Omental fat pad (tissue), 3 donors: ENCODE measurements at regions not wholly inside any gene's neighbourhood (a gene's known extent, or its start where the extent isn't known, plus 50 kb on each side); places are given as distances from the start of the nearest gene placed in this dataset.

Experiments used
- ATAC-seq: fragments of 150-250 bp; one replicate; pipeline ENCODE4 v1.9.1; 2016; ENCODE audit warnings: mild to moderate bottlenecking, moderate library complexity; ENCODE audit not compliant: low FRiP score
- DNase-seq: peaks from one replicate; pipeline ENCODE4 v3.0.0-alpha.2; 2019; ENCODE audit warnings: low spot score
- TF ChIP-seq, protein P1 (sequence below), 3 donors: fragments of 450-650 bp; IDR thresholded peaks; one replicate each; pipeline ENCODE4 v1.5.1; 2016 to 2017; ENCODE audit warnings: antibody characterized with exemption in 3 of 3, mild to moderate bottlenecking in 3 of 3, moderate library complexity in 2 of 3

DNA sequence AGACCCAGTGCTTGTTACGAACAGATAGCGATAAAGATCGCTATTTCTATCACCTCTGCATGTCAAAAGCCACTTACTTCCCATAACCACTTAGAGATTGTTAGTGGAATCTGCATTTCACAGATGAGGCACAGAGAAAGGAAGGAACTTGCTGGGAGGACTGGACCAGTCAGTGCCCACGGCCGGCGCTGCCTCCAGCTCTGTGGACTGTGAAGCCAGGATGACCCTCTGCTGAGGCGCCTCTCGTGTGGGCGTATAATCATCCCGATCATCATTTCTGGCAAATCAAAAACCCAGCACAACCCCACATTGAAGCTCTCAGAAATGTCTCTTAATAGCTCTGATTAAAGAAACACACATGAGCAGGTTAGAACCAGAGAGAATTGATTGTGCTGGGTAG, 61.5 kb upstream of the ADRA2C start:
- TF ChIP-seq, protein P1, sequence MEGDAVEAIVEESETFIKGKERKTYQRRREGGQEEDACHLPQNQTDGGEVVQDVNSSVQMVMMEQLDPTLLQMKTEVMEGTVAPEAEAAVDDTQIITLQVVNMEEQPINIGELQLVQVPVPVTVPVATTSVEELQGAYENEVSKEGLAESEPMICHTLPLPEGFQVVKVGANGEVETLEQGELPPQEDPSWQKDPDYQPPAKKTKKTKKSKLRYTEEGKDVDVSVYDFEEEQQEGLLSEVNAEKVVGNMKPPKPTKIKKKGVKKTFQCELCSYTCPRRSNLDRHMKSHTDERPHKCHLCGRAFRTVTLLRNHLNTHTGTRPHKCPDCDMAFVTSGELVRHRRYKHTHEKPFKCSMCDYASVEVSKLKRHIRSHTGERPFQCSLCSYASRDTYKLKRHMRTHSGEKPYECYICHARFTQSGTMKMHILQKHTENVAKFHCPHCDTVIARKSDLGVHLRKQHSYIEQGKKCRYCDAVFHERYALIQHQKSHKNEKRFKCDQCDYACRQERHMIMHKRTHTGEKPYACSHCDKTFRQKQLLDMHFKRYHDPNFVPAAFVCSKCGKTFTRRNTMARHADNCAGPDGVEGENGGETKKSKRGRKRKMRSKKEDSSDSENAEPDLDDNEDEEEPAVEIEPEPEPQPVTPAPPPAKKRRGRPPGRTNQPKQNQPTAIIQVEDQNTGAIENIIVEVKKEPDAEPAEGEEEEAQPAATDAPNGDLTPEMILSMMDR (IDR thresholded peaks at IDR 0.05), result no peak
- ATAC-seq (no peak), DNase-seq (no peak)

DNA sequence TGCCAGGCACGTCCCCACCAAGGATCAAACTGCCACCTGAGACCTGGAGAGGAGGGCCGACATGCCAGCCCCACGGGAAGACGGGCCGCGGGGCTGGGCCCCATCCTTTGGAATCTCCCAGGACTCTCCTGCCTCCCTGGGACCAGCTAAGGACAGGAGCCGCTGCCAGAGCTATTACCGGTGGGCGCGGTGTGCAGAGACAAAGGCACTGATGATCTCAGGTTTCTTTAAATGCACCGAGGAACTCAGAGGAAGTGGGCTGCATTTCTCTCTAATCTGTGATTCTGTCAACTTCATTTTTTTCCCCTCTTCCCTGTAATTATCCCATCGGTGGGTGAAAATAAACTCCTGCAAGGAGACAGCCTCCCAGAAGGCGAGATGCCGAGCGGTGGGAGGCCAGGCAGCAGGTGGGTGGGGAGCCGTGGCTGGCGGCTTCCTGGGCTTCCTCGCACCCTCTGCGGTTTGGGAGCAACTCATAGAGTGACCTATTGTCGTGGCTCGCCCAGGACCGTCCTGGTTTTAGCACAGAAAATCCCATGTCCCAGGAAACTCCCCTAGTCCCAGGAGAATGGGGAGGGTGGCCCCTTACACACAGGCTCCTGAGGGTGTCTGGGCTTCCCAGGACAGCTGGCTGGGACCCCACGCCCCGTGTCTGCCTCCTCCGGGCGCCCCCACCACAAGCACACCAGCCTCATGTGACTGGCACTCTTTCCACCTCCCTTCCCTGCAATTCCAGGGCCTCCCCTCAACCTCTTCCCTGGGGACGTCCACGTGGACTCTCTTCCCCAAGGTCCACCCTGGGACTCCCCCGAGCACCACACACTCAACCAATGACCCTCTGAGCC, 62.3 kb upstream of the ADRA2C start:
- TF ChIP-seq, protein P1 (IDR thresholded peaks at IDR 0.05), result no peak
- ATAC-seq (no peak), DNase-seq (no peak)

DNA sequence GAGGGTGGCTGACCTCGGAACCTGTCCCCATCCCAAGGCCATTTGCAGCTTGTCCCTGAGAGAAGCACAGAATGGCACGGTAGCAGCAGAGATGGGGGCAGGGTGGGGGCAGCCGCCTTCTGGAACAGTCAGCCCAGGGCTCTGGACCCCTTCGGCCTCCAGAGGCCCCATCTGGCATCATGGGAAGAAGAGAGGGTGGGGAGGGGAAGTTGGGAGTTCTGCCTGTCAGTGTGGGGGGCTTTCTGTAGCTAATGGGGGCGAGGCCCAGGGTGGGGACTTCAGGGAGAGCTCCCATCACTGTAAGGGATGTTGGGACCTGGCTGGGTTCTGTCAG, 62.9 kb upstream of the ADRA2C start:
- DNase-seq, result no peak
- ATAC-seq, result no peak
- TF ChIP-seq, protein P1 (IDR thresholded peaks at IDR 0.05), result no peak

DNA sequence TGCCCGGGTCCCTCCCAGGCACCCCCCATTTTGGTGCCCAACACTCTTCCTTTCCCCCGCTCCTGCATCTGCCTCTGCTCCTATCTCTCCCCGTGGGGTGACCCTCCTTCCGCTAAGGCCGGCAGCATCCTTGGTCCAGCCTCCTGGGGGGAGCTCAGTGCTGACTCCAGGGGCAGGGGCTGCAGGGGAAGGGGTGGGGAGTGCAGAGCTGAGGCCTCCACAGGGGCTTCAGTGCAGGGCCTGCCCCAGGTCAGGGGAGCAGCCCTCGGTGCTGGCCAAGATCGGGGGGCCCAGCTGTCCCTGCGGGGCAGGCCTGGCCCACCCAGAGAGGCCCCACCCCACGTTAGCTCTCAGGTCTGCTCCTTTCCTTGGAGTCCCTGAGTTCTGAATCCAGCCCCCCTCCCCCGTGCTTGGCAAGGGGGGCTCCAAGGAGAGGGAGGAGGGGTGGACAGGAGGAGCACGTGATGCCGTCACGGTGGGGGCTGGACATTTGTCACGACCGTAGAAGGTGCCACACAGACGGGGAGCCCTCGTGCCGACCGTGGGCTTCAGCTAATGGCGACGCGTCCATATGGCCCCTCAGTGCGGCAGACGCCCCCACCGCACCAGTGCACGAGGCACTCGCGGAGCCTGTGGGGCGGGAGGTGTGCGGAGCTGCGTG, 63.5 kb upstream of the ADRA2C start:
- DNase-seq (no peak), ATAC-seq (no peak)
- TF ChIP-seq, protein P1 (IDR thresholded peaks at IDR 0.05), result no peak

DNA sequence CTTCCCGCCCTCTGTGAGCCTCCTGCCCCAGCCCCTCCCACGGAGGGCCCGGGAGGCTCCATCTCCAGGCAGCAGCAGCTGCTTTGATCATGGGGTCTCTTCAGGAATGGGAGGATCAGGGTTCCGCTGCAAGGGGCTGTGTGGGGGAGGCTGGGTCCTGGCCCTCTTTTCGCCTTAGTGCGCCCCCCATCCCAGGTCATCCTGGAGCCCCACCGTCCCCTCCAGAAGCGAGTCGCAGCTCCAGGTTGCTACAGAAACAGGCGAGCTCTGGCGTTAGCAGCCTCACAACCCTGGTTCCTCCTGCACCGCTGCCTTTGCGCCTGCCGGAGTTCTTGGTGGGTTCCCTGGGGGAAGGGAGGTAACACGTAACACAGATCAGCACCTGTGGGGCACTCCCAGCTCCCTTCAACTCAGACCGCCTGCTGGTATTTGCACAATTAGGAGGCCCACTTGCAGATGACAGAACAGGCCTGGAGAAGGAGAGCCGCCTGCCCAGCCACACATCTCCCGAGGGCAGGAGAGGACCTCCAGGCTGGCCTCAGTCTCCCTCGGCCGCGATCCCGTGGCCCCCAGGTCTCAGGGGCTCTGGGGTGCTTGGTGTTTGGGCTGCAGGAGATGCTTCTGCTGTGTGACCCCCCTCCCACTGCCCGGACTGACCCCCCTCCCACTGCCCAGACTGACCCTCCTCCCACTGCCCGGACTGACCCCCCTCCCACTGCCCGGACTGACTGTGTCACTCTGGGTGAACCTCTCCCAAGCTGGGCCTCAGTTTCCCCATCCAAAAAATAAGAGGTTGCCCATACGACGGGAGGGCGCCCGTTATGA, 64.2 kb upstream of the ADRA2C start:
- ATAC-seq (no peak), DNase-seq (no peak)
- TF ChIP-seq, protein P1 (IDR thresholded peaks at IDR 0.05), result no peak

DNA sequence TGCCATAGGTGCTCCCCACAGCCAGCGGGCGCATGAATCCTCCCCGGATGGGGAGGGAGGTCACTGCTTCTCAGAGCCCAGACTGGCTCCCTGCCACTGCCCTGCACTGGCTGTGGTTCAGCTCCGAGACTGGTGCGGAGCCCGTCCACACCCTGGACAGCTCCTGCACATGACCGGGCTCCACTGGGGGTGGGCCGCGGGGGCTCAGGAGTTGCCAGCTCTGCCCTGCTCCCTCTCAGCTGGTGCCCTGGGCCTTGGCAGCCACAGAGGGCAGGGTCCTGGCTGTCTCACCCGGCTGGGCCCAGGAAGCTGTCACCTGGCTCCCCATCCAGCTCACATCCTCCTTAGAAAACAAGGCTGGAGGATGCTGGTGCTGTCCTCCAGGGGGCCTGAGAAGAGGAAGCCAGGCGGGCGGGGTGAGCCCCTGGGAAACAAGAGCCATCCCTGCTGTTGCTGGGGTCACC, 64.9 kb upstream of the ADRA2C start:
- ATAC-seq (no peak), DNase-seq (no peak)
- TF ChIP-seq, protein P1 (IDR thresholded peaks at IDR 0.05), result no peak
